HL-60 (cell line): ENCODE measurements at regions not wholly inside any gene's neighbourhood (a gene's known extent, or its start where the extent isn't known, plus 50 kb on each side); places are given as distances from the start of the nearest gene placed in this dataset.

ENCODE experiments used
- CTCF ChIP-seq: IDR thresholded peaks from one replicate; pipeline ENCODE4 v1.5.1; 2011; ENCODE audit warnings: low read length, control low read depth, inconsistent platforms; ENCODE audit not compliant: insufficient read depth
- POLR2AphosphoS5 ChIP-seq: IDR thresholded peaks from 2 replicates; pipeline ENCODE4 v1.6.1; 2012; ENCODE audit warnings: low read depth

GRCh38 chr13:62331384-62331783 is 915.7 kb upstream of the PCDH20 start:
- TF ChIP-seq CTCF (no peak), POLR2AphosphoS5 (no peak)
